LoVo (cell line): ENCODE measurements at regions not wholly inside any gene's neighbourhood (a gene's known extent, or its start where the extent isn't known, plus 50 kb on each side); places are given as distances from the start of the nearest gene placed in this dataset.

ENCODE experiments used
- DNase-seq: peaks from one replicate; pipeline ENCODE4 v3.0.0-alpha.2; 2016; ENCODE audit warnings: low spot score

DNA sequence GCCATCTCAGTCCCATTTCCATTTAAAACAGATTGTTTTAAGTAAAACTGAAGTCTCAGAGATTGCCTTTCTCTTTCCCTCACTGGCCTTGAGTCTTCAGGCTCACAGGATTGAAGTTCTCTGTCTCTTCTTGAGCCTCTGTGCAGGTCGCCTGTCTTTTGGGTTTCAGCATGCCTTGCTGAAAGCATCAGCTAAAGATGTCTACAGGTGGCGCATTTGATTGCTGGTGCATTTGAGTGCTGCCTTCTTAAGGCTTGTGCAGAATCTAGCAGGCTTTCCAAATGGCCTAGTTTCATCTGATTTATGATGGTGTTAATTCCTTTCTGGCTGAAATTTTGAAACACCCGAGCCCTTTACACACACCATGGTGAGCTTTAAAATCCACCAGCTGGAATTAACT lies 1062.2 kb upstream of the FBXO33 start:
- no peak for DNase-seq

DNA sequence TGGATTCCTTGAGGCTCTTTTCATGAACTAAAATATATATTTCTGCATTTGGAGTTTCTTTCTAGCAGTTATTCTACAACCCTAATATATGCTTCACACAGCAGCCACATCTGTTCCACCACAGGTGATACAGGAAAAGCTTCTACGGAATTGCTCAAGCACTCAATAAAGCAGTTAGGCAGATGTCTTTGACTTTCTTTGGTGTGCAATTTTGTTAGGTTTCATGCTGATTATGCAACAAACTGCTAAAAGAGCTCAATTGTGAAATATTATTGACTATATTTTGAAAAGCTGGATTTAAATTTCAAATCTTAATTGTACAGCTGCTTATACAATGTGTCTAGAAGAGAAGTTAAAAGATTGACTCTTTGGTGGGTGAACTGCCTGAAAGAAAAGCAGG lies 1055.6 kb upstream of the FBXO33 start:
- DNase-seq: no peak

DNA sequence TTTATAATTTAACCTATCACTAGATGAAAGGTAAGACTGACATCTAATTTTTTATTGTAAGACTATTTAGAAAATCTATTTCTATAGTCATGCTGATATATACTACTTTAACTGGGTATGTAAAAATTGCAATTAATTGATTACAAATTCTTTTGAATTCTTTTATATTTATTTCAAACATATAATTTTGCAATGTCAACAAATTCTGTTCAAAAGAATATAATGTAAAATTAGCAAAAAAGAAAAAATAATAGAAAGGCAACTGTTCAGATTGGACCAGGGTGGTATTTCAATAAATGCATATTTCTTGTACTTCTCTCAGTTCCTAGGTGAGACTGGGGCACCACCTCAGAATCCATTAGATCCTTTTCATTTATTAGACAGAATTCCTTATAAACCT lies 1053.5 kb upstream of the FBXO33 start:
- DNase-seq: no peak

DNA sequence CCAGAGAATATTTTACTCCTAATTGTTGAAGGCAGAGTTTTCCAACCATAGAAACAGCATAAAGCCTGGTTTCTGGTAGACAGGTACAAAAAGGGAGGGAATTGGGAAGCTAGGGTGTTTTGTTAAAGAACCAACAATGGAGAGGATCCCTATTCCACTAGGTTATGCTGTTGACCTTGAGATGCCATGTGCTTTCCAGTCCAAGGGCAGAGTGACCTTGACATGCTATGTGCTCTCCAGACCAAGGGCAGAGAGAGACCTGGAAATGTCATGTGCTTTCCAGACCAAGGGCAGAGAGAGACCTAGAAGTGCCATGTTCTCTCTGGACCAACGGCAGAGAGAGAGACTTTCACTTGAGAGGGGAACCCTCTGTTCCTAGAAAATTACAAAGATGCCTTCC lies 1043.8 kb upstream of the FBXO33 start:
- DNase-seq: no peak

DNA sequence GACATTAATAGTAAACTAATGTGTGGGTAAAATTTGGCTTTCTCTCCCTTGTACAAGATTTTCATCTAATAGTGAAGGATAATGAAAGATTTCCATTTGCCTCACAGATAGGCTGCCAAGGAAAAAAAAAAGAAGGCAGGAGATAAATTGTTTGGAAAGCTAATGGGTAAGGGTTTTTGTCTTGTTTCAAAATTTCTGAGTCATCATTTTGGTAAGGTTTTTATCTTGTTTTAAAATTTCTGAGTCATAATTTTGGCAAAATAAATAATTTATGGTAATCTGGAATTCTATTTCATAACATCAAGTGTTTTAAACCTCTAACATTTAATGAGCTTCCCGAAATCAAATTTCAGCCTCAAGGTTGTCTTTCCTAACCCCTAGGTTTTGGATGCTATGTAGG lies 1035.7 kb upstream of the FBXO33 start:
- DNase-seq: no peak

DNA sequence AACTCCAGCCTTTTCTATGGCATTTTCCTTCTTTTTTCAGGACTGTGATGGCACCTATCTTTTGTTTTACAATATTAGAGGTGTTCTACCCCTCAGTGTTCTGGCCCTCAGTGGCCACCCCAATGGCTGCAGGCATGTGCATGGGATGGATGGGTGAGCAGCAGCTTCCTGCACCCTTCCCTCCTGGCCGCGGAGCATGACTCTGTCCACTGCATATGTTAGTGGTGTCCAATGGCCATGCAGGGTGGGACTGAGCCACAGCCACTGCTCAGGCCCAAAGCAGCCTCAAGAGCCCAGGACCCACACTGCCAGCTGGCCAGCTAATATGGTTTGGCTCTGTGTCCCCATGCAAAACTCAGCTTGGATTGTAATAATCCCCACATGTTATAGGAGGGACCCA lies 1032.3 kb upstream of the FBXO33 start:
- no peak for DNase-seq

DNA sequence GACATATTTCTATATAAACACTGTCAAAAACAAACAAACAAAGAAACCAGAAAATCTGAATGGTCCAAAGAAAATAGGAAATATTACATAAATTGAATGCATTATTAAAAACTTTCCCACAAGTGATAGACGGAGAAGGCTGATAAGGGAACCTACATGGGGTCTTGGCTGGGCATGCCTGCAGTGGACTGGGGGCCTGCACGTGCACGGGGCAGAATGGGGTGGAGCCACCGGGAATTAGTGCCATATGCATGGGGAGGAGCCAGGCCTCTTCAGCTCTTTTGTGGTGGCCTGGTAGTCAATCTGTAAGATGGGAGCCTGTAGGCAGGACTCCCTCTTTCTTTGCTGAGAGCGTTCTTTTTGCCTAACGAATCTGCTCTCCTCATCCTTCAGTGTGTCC lies 1031.7 kb upstream of the FBXO33 start:
- DNase-seq: no peak

DNA sequence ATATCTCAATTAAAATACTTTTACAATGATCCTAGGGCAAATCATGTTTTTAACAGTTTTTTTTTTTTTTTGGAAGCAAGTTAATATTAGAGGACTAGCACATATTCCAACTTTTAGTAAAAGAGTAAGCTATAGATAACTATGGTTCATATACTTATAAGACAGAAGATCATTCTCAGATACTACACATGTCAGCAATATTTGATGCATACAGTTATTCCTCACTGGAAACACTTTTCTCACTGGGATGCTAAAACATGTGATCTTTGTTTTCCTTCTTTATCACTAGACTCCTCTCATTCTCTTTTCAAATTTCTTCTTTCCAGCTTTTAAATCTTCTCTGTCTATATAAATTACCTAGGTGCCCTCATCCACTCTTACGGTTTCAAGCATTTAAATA lies 1020.4 kb upstream of the FBXO33 start:
- no peak for DNase-seq

DNA sequence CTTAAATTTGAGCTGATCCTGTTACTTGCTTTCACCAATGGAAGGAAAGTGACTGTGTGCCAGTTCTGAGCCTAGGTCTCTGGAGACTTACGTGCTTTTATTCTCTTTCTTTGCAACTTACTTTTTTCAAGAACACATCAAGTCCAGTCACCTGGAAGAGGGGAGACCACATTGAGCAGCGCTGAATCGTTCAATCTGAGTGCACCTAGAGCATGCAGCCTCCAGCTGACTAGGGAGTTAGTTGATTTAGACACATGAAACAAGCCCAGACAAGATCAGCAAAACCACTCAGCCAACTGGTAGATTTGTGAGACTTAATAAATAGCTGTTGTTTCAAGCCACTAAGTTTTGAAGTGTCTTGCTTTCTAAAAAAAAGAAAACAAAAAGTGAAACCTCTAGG lies 1014.8 kb upstream of the FBXO33 start:
- DNase-seq: no peak

DNA sequence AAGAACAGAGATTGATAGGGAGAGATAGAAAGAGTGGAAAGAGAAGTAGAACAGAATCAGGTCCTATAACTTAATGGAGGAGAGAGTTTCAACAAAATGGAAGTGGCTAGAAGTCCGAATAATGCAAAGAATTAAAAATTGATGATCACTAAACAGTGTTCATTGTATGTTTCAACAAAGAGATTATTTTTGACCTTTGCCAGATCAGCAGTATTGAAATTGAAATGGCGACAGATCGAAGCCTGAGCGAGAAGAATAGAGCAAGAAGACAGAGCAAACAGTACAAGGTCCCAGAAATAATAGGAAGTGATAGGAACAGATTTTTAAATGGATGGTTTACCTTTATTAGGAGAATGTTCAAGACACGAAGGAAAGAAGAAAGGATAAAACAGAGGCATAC lies 1012.8 kb upstream of the FBXO33 start:
- no peak for DNase-seq

DNA sequence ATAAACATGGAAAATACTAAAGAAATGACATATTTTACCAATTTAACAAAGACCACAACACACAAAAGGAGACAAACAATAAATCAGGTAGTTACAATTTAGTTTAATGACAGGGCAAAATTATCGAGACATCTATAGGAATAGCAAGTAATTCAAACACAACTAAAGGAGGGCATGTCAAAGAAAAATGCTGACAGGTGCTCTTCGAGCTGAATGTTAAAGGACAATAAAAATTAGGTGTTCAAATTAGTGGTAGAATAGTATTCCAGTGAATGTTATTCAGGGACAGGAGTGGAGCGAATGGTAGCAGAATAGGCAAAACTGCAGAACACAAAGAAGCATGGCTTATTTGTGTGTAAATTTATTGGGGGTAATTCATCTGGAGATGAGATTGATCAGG lies 1004.3 kb upstream of the FBXO33 start:
- DNase-seq: no peak

DNA sequence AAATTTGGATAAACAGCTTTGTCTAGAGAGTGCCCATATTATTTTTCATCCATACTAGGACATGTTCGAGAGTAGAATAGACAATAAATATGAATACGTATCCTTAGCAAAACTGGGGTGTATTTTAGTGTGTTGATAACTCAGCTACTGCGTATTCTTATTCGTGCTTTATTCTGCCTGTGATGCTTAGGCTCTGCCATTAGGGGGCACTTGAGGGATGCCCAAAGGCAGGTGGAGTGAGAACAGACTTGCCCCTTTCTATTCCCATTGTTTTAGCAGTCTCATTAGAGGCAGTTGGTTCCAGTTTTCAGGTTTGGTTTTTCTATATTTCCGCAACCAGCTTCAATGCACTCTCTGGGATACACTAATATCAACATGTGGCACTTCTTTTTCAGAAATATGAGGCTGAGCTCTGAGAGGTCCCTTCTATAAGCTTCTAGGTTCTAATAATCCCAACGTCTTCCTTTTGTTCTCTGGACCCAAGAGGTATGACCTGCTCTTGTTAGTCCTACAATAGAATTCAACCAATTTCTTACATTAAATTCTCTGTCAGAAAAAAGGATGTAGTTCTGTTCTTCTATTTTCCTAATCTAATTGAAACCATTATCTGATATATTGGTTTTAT lies 985.7 kb upstream of the FBXO33 start:
- peak; percentile 41 for DNase-seq

DNA sequence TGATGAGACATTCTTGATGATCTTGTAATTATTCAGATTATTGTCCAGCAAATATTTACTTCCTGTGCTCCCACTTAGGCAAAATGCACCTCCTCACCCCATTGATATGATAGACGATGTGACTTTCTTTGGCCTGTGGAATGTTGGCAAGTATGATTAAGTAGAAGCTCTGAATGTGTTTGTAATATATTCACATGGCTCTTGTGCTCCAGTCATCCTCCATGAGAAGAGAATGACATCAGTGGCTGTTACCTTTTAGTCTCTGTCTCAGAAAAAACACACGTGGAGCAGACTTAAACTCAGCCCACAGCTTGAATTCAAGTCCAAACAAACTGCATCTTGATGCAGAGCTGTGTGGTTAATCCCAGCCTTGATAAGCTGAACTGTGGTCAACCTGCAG lies 984.3 kb upstream of the FBXO33 start:
- no peak for DNase-seq

DNA sequence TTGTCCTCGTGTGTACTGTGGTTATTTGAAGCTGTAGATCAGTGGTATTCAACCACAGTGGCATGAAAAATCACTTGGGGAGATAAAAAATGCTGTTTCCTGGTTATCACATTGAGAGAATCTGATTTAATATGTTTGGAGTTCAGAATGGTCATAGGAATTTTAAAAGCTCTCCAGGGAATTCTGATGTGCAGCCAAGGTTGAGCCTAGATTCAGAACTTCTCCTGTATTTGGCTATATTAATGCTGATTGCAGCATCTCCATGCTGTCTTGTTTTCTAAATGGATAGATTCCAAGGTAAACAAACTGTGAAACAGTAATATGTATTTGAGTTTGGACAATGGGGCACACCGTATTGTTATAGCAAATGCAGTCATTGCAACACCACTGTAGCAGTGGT lies 982.2 kb upstream of the FBXO33 start:
- DNase-seq: no peak

DNA sequence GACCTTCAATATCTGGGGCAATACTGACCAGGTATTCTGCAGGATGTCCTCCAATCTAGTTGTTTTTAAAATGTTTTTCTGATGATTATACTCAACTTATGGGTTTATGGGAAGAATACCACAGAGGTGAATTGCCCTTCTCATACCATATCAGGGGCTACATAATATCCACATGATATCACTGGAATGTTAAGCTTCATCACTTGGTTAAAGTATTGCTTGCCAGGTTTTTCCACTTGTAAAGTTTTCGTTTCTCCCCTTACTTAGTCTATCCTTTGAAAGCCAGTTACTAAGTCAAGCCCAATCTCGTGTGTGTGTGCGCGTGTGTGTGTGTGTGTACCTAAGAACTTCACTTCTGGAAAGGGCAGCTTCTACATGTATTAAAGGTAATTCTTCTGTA lies 980.9 kb upstream of the FBXO33 start:
- DNase-seq: no peak

DNA sequence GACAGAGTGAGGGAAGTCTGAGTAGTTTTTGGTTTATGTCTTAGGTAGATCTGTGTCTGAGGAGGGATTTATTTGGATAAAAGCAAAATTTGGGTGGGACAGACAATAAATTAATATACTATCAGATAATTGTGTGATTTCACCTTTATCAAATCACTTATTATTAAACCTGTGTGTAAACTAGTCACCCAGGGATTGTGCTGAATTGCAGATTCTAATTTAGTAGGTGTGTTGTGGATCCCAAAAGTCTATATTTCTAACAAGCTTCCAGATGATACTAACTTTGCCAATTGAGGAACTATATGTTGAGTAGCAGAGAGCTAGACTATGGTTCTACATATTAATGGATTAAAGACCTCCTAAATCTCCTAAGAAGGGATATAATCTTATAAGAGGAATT lies 978.5 kb upstream of the FBXO33 start:
- no peak for DNase-seq

DNA sequence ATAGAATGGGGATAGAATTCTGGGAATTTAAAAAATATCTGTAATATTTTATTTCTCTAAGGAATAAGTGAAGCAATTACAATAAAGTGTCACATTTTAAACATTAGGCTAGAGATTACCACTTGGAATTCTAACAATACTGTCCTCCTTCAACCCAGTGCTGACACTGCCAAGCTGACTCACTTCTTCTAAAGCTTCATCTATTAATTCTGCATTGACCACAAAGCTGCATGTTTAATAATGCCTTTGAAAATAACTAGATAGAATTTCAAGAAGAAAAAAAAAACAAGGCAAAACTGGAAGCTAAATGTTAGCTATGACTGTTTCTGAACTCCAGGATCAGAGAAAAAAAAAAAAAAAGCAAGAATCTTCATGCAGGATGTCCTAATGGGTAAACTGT lies 970.7 kb upstream of the FBXO33 start:
- DNase-seq: no peak

DNA sequence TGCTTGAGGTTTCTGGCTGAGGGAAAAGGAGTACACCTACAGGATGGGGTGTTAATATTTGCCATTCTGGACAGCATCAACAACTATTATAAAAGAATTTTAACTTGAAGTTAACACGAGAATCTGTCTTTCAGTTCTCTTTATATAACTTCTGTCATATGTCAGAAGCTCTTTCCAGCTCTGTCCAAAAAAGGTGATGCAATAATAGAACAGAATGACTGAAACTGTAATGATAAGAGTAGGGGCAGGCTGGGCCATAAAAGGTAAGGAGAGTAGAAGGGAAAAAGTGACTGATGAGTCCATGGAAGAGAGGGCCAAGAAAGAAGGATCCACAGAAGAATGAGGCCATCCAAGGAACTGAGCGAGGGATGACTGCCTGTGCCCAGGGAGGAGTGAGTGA lies 966.7 kb upstream of the FBXO33 start:
- no peak for DNase-seq

DNA sequence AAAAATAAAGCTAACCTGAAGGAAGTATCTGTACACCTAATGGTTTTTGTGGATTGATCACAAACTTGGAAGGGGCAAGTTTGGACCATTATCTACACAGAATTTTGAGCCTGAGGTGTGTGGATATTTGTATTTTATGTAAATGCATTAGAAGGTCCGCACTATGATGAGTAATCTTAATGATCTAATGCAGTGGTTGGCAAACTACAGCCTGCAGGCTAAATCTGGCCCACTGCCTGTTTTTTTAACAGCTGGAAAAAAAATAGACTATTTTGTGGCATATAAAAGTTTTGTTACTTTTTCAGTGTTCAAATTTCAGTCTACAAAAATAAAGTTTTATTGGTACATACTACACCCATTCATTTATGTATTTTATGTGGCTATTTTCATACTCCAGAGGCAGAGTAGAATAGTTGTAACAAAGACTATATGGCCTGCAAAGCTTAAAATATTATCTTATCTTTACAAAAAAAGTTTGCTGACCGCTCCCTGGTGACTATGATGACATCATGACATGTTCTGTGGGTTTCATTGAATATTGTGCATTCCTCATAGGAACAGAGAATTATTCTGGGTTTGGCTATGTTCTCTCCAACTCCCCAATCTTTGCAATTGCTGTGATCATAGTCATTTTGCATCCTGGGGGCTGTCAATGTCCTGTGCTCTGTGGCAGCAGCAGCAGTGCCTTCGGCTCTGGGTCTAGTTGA lies 962.6 kb upstream of the FBXO33 start:
- no peak for DNase-seq

DNA sequence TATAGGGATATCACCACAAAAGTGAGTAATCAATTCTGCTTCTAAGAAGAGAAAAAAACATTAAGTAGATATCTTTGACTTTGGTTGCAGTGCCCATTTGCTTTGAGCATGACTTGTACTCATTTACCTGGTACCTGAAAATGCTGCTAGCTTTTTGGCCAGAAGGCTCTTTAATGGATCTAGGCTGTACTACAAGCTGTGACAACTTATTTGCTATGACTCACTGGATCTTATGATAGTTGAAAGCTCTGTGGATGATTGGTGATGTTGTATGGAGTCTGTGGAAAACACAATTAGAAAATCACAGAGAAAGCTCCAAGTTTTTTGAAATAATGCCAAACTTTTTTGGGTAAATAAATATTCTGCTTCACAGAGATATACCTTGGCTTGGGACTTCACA lies 960.9 kb upstream of the FBXO33 start:
- DNase-seq: no peak

DNA sequence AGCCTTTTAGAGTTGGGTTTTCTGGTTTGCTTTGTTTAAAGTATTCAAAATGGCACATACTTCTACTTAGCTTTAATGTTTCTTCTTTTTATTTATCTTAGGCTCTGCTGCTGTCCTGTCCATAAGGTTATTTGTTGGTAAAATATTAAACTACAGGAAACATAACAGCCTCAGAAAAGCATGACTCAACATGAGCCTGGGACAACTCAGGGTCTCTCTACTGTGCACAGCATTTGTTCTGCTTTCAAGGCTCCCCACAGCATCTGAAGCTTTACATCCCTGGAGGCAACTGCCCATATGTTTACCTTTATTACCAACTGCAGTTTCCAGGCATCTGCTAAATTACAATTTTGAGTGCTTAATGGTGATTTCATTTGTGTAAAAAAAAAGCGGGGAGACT lies 954.2 kb upstream of the FBXO33 start:
- DNase-seq: no peak

DNA sequence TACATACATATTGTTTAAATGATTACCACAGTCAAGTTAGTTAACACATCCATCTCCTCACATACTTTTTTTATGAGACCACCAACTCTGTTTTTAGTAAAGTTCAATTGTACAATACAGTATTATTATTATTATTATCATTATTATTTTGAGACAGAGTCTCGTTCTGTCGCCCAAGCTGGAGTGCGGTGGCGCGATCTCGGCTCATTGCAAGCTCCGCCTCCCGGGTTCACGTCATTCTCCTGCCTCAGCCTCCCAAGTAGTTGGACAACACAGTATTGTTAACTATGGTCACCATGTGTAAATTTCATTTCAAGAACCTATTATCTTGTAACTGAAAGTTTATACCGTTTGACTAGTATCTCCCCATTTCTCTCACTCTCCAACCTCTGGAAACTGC lies 942.0 kb upstream of the FBXO33 start:
- no peak for DNase-seq

DNA sequence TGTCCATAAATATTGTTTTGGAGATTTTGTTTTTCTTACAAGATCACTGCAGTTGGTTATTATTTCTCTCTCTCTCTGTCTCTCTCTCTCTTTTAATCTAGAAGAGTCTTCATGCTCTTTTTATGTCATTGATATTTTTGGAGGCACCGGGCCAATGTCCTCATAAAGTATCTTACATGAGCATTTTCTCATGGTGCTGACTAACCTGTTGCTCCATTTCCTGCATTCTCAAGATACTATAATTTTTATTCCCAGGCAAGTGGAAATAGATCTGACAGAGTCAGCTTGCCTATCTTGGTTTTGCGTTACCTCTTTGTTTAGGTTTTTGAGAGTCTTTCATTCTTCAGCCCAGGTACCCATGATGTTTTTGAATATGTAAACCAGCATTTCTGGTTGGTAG lies 938.8 kb upstream of the FBXO33 start:
- no peak for DNase-seq

DNA sequence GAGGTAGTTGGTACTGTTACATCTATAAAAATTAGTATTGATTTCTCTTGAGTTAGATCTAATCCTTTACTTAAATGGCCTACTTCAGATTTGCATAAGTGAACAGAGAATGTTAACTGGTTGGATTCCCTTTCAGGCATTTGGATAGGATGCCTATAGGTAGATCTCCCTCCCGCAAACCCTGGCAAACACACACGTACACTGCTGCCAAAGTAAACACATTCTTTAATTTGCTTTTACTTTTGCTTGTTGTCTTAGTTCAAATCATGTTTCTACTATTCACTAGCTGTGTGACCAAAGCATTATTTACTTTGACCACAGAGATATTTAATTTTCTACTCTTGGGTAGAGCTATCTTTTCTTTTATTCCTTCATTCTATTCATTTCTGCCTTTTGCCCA lies 936.1 kb upstream of the FBXO33 start:
- no peak for DNase-seq
